ENCODE measurements at regions not wholly inside any gene's neighbourhood (a gene's known extent, or its start where the extent isn't known, plus 50 kb on each side); places are given as distances from the start of the nearest gene placed in this dataset.

- no peak for TF ChIP-seq RERE (CRISPR knock-in tag; IDR thresholded peaks at IDR 0.05; ENCODE audit: borderline replicate concordance)
- TF ChIP-seq RFX7 (CRISPR knock-in tag; IDR thresholded peaks at IDR 0.05) = no peak
- TF ChIP-seq BRF1 (IDR thresholded peaks at IDR 0.05; ENCODE audit: borderline replicate concordance, extremely low read depth, insufficient read length) = no peak
- TF ChIP-seq FOXO4 (CRISPR knock-in tag; IDR thresholded peaks at IDR 0.05) = no peak
- no peak for TF ChIP-seq PCBP2 (IDR thresholded peaks at IDR 0.05; ENCODE audit: low read depth, low read length, poor library complexity, severe bottlenecking)
- no peak for TF ChIP-seq KDM2B (CRISPR knock-in tag; IDR thresholded peaks at IDR 0.05)
- no peak for TF ChIP-seq TRIM25 (IDR thresholded peaks at IDR 0.05; ENCODE audit: borderline replicate concordance)
- TF ChIP-seq CREB3 (tag; conservative IDR thresholded peaks at IDR 0.05; ENCODE audit: low read depth) = no peak
- TF ChIP-seq MAFG (tag; conservative IDR thresholded peaks at IDR 0.05) = peak; percentile 22; the same call in 1 of the 2 replicates
- no peak for TF ChIP-seq ZNF282 (CRISPR knock-in tag; IDR thresholded peaks at IDR 0.05)
- TF ChIP-seq C11orf30 (IDR thresholded peaks at IDR 0.05; ENCODE audit: low read depth) = peak; percentile 44; the same call in 1 of the 2 replicates
- no peak for TF ChIP-seq CGGBP1 (CRISPR knock-in tag; IDR thresholded peaks at IDR 0.05)
- no peak for TF ChIP-seq ZNF253 (CRISPR knock-in tag; conservative IDR thresholded peaks at IDR 0.05)
- TF ChIP-seq ZNF589 (CRISPR knock-in tag; IDR thresholded peaks at IDR 0.05; ENCODE audit: low read depth) = no peak
- TF ChIP-seq SRSF9 (IDR thresholded peaks at IDR 0.05; ENCODE audit: borderline replicate concordance, low read depth, low read length) = no peak
Measured at GRCh38 chr2:150415022-150415421, 72.4 kb downstream of the RND3 start (continued).

Measured in K562 (cell line).